IPS-18c (cell line): ENCODE measurements at regions not wholly inside any gene's neighbourhood (a gene's known extent, or its start where the extent isn't known, plus 50 kb on each side); places are given as distances from the start of the nearest gene placed in this dataset.
"Not testable (repeated sequence)": the region's sequence is repeated elsewhere in the genome, so short reads cannot be mapped to it uniquely, and the experiment has no call there.

Experiments
- H3K4me3 ChIP-seq: 2 replicates; pipeline ENCODE4 v1.7.0; 2013; ENCODE audit warnings: low read depth, mild to moderate bottlenecking, low read length, moderate library complexity; ENCODE audit not compliant: insufficient read depth
- H3K9me3 ChIP-seq: one replicate; pipeline ENCODE4 v1.6.1; 2013; ENCODE audit warnings: mild to moderate bottlenecking, low read length, moderate library complexity; ENCODE audit not compliant: control insufficient read depth, insufficient read depth

GRCh38 chr3:94739420-94739819 lies 676.6 kb downstream of the NSUN3 start:
- Histone ChIP-seq H3K9me3 (no peaks in the 10 kb centered on the region), H3K4me3 (no peak overlapping the region)

- Histone ChIP-seq H3K4me3 (no peak overlapping the region), H3K9me3 (no peaks in the 10 kb centered on the region)
Measured at GRCh38 chr3:94758751-94759150, 695.9 kb downstream of the NSUN3 start.

- H3K9me3 ChIP-seq = no peaks in the 10 kb centered on the region
Measured at GRCh38 chr3:94772402-94772801, 709.5 kb downstream of the NSUN3 start.

GRCh38 chr3:94775746-94776145 lies 712.9 kb downstream of the NSUN3 start:
- H3K4me3 ChIP-seq = no peak overlapping the region
- H3K9me3 ChIP-seq = no peaks in the 10 kb centered on the region

More at GRCh38 chr3:94772402-94772801, 709.5 kb downstream of the NSUN3 start:
- H3K4me3 ChIP-seq = no peak overlapping the region

GRCh38 chr3:94776401-94776915 lies 713.6 kb downstream of the NSUN3 start:
- Histone ChIP-seq H3K9me3 (no peaks in the 10 kb centered on the region), H3K4me3 (no peak overlapping the region)

GRCh38 chr3:94778289-94778688 lies 715.4 kb downstream of the NSUN3 start:
- Histone ChIP-seq H3K9me3 (no peaks in the 10 kb centered on the region), H3K4me3 (no peak overlapping the region)

- Histone ChIP-seq H3K4me3 (no peak overlapping the region), H3K9me3 (no peaks in the 10 kb centered on the region)
Measured at GRCh38 chr3:94778814-94779494, 716.1 kb downstream of the NSUN3 start.

- Histone ChIP-seq H3K4me3 (no peak overlapping the region), H3K9me3 (no peaks in the 10 kb centered on the region)
Measured at GRCh38 chr3:94779699-94780098, 716.8 kb downstream of the NSUN3 start.

GRCh38 chr3:94784274-94784673 lies 721.4 kb downstream of the NSUN3 start:
- no peak overlapping the region for H3K4me3 ChIP-seq
- H3K9me3 ChIP-seq = no peaks in the 10 kb centered on the region

- H3K4me3 ChIP-seq = no peak overlapping the region
Measured at GRCh38 chr3:94787066-94787465, 724.2 kb downstream of the NSUN3 start.

GRCh38 chr3:94787734-94788270 lies 724.9 kb downstream of the NSUN3 start:
- H3K4me3 ChIP-seq = no peak overlapping the region

More at GRCh38 chr3:94787066-94787465, 724.2 kb downstream of the NSUN3 start:
- no peaks in the 10 kb centered on the region for H3K9me3 ChIP-seq

GRCh38 chr3:94794563-94794962 lies 731.7 kb downstream of the NSUN3 start:
- Histone ChIP-seq H3K9me3 (no peaks in the 10 kb centered on the region), H3K4me3 (no peak overlapping the region)

More at GRCh38 chr3:94787734-94788270, 724.9 kb downstream of the NSUN3 start:
- no peaks in the 10 kb centered on the region for H3K9me3 ChIP-seq

GRCh38 chr3:94799420-94800060 lies 736.7 kb downstream of the NSUN3 start:
- H3K9me3 ChIP-seq = no peaks in the 10 kb centered on the region
- H3K4me3 ChIP-seq = no peak overlapping the region

- Histone ChIP-seq H3K9me3 (no peaks in the 10 kb centered on the region), H3K4me3 (no peak overlapping the region)
Measured at GRCh38 chr3:94811836-94812235, 749.0 kb downstream of the NSUN3 start.

- no peaks in the 10 kb centered on the region for H3K9me3 ChIP-seq
Measured at GRCh38 chr3:94821241-94821640, 758.4 kb downstream of the NSUN3 start.

GRCh38 chr3:94822298-94822697 lies 759.4 kb downstream of the NSUN3 start:
- Histone ChIP-seq H3K4me3 (no peak overlapping the region), H3K9me3 (no peaks in the 10 kb centered on the region)

More at GRCh38 chr3:94821241-94821640, 758.4 kb downstream of the NSUN3 start:
- H3K4me3 ChIP-seq = no peak overlapping the region

GRCh38 chr3:94846251-94846650 lies 783.4 kb downstream of the NSUN3 start:
- not testable (repeated sequence) for H3K9me3 ChIP-seq, H3K4me3 ChIP-seq

- Histone ChIP-seq H3K4me3 (no peak overlapping the region), H3K9me3 (peaks cover 13% of the 10 kb centered on the region)
Measured at GRCh38 chr3:94862703-94863102, 799.8 kb downstream of the NSUN3 start.
